ENCODE measurements at regions not wholly inside any gene's neighbourhood (a gene's known extent, or its start where the extent isn't known, plus 50 kb on each side); places are given as distances from the start of the nearest gene placed in this dataset.

DNA sequence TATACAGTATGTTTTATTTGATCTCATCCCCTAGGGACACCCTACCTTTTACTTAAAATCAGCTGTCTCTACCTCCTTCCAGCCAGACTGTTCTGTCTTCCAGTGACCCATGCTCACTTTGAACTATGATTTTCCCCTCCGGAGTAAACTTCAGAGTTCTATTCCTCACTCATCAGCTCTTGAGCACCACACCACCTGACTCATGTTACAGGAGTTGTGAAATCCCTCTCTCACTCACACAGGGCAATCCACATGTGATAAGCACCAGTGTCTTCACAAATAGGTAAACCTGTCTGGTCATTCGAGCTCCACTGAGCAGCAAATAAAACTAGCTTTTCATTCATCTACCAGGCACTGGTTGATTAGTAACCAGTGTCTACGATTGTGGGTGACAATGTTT is 177.3 kb upstream of the BMP4 start:
- Histone ChIP-seq H3K4me3 (ENCODE audit: low read depth, low read length) (no peak overlapping the region), H3K27ac (ENCODE audit: insufficient read depth, low read length, poor library complexity, severe bottlenecking) (no peak overlapping the region), H3K9me3 (ENCODE audit: control insufficient read depth in 2 of 2, low read length in 2 of 2) (no peaks in the 10 kb centered on the region), H3K27me3 (ENCODE audit: control insufficient read depth, insufficient read depth, low read length) (no peaks in the 10 kb centered on the region), H3K4me1 (ENCODE audit: control insufficient read depth, insufficient read depth, low read length, poor library complexity, severe bottlenecking) (no peaks in the 10 kb centered on the region), H3K36me3 (ENCODE audit: control insufficient read depth, insufficient read depth, low read length) (no peaks in the 10 kb centered on the region)
- Mint-ChIP-seq H3K27me3 (peaks cover 11% of the 10 kb centered on the region), H3K9me3 (peaks cover 0 to 7% (median 2%) of the 10 kb centered on the region in 7 donors), H3K36me3 (no peaks in the 10 kb centered on the region), H3K27ac (no peak overlapping the region), H3K4me3 (no peak overlapping the region), H3K4me1 (no peaks in the 10 kb centered on the region)
- DNase-seq (no peak), ATAC-seq (ENCODE audit: low read depth in 2 of 2) (no peak)

DNA sequence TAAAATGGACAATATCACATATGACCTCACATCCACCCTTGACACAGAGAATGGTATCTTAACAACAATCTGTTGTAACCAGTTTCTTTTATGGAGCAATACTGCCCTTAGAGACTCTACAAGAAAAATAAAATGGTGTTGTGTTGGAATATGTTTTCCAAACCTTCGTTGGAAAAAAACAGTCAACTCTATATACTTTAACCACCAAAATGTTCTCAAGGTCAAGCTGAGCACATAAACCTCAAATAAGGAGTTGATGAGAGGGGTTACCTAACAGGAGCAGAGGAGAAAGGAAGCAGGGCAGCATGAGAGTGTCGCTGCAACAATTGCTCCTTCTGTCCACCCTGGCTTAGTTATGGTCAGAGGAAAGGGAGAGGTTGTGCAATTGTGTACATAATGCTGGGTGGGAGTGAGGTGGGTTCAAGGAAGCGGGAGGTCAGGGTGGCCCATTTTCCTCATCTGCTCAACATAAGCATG is 179.2 kb upstream of the BMP4 start:
- H3K4me3 Mint-ChIP-seq: no peak overlapping the region
- DNase-seq: no peak
- no peak for ATAC-seq (ENCODE audit: low read depth in 2 of 2)
- peaks cover 0 to 3% (median 0%) of the 10 kb centered on the region in 7 donors for H3K9me3 Mint-ChIP-seq
- peaks cover 9% of the 10 kb centered on the region for H3K27me3 Mint-ChIP-seq
- Histone ChIP-seq H3K36me3 (ENCODE audit: control insufficient read depth, insufficient read depth, low read length) (no peaks in the 10 kb centered on the region), H3K4me1 (ENCODE audit: control insufficient read depth, insufficient read depth, low read length, poor library complexity, severe bottlenecking) (no peaks in the 10 kb centered on the region), H3K4me3 (ENCODE audit: low read depth, low read length) (no peak overlapping the region), H3K27ac (ENCODE audit: insufficient read depth, low read length, poor library complexity, severe bottlenecking) (no peak overlapping the region), H3K9me3 (ENCODE audit: control insufficient read depth in 2 of 2, low read length in 2 of 2) (no peaks in the 10 kb centered on the region), H3K27me3 (ENCODE audit: control insufficient read depth, insufficient read depth, low read length) (no peaks in the 10 kb centered on the region)
- H3K27ac Mint-ChIP-seq: no peak overlapping the region
- no peaks in the 10 kb centered on the region for H3K36me3 Mint-ChIP-seq
- no peaks in the 10 kb centered on the region for H3K4me1 Mint-ChIP-seq

DNA sequence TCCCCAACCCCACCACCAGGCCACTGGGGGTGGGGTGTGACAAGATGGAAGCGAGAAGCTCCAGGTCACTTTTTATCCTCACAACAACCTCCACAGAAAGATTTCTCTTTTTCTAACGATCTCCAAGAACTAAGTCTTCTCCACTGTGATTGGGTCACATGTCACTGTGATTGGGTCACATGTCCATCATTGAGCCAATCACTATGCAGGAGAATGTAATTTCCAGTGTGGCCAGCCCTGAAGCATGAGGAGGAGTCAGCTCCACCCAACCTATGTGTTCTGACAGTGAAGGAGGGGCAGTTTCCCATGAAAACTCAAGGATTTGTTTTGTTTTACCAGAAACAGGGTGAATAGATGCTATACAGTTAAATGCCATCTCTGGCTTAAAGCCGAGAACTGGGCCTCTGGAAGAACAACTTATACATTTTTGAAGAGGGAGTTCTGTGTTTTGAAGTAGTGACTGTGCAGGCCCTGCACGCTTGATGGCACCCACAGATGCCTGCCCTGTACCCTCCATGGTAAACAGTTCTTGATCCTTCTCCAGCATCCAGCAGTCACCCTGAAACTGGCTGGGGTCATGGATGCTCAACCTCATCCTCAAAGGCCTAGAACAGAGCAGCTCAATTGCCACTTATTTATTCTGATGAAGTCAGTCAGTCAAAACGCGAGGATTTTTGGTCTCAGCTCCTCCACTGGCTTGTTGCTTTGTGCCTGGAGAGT is 180.4 kb upstream of the BMP4 start:
- H3K9me3 Mint-ChIP-seq: peaks cover 0 to 5% (median 0%) of the 10 kb centered on the region in 7 donors
- no peaks in the 10 kb centered on the region for H3K27me3 ChIP-seq (ENCODE audit: control insufficient read depth, insufficient read depth, low read length)
- H3K9me3 ChIP-seq (ENCODE audit: control insufficient read depth in 2 of 2, low read length in 2 of 2): no peaks in the 10 kb centered on the region
- H3K27ac ChIP-seq (ENCODE audit: insufficient read depth, low read length, poor library complexity, severe bottlenecking): no peak overlapping the region
- H3K4me1 ChIP-seq (ENCODE audit: control insufficient read depth, insufficient read depth, low read length, poor library complexity, severe bottlenecking): no peaks in the 10 kb centered on the region
- peaks cover 7% of the 10 kb centered on the region for H3K27me3 Mint-ChIP-seq
- no peaks in the 10 kb centered on the region for H3K4me1 Mint-ChIP-seq
- ATAC-seq (ENCODE audit: low read depth in 2 of 2) (no peak), DNase-seq (no peak)
- no peak overlapping the region for H3K4me3 Mint-ChIP-seq
- H3K27ac Mint-ChIP-seq: no peak overlapping the region
- no peaks in the 10 kb centered on the region for H3K36me3 Mint-ChIP-seq
- H3K4me3 ChIP-seq (ENCODE audit: low read depth, low read length): no peak overlapping the region
- no peaks in the 10 kb centered on the region for H3K36me3 ChIP-seq (ENCODE audit: control insufficient read depth, insufficient read depth, low read length)

DNA sequence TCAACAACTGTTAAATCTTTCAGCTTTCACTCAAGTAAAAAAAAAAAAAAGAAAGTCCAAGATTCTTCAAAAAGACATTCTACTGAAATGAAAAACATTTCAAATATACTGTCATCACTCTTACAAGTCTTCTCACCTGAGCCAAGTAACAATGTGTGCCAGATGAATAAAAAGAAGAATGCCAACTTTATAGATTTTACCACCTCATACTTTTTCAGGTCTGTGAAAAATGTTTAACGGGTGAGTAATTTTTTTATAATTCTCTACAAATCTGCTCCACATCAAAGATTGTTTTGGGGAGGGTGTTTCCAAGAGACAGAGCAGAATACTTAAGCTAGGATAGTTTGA is 181.0 kb upstream of the BMP4 start:
- Mint-ChIP-seq H3K27me3 (peaks cover 11% of the 10 kb centered on the region), H3K4me3 (no peak overlapping the region), H3K9me3 (peaks cover 0 to 5% (median 2%) of the 10 kb centered on the region in 7 donors), H3K4me1 (no peaks in the 10 kb centered on the region), H3K27ac (no peak overlapping the region), H3K36me3 (no peaks in the 10 kb centered on the region)
- no peak overlapping the region for H3K27ac ChIP-seq (ENCODE audit: insufficient read depth, low read length, poor library complexity, severe bottlenecking)
- no peaks in the 10 kb centered on the region for H3K4me1 ChIP-seq (ENCODE audit: control insufficient read depth, insufficient read depth, low read length, poor library complexity, severe bottlenecking)
- no peak overlapping the region for H3K4me3 ChIP-seq (ENCODE audit: low read depth, low read length)
- no peak for ATAC-seq (ENCODE audit: low read depth in 2 of 2)
- H3K27me3 ChIP-seq (ENCODE audit: control insufficient read depth, insufficient read depth, low read length): no peaks in the 10 kb centered on the region
- no peaks in the 10 kb centered on the region for H3K36me3 ChIP-seq (ENCODE audit: control insufficient read depth, insufficient read depth, low read length)
- H3K9me3 ChIP-seq (ENCODE audit: control insufficient read depth in 2 of 2, low read length in 2 of 2): no peaks in the 10 kb centered on the region
- no peak for DNase-seq

DNA sequence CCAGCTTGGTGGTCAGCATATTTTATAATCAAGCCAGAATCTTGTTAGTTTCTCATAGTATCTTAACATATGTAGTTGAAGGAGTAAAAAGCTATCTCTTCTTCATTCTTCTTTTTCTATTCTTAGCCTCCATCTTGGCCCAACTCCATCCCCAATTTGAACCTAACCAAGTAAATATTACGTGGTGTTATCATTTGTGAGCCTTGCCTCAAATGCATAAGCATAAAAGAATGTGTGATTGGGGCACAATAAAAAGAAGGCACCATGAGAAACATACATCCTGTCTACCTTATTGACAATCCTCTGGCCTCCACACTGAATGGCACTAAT is 181.4 kb upstream of the BMP4 start:
- Histone ChIP-seq H3K36me3 (ENCODE audit: control insufficient read depth, insufficient read depth, low read length) (no peaks in the 10 kb centered on the region), H3K27me3 (ENCODE audit: control insufficient read depth, insufficient read depth, low read length) (no peaks in the 10 kb centered on the region), H3K27ac (ENCODE audit: insufficient read depth, low read length, poor library complexity, severe bottlenecking) (no peak overlapping the region), H3K4me3 (ENCODE audit: low read depth, low read length) (no peak overlapping the region), H3K4me1 (ENCODE audit: control insufficient read depth, insufficient read depth, low read length, poor library complexity, severe bottlenecking) (no peaks in the 10 kb centered on the region), H3K9me3 (ENCODE audit: control insufficient read depth in 2 of 2, low read length in 2 of 2) (no peaks in the 10 kb centered on the region)
- Mint-ChIP-seq H3K27ac (no peak overlapping the region), H3K4me1 (no peaks in the 10 kb centered on the region), H3K27me3 (peaks cover 11% of the 10 kb centered on the region), H3K36me3 (no peaks in the 10 kb centered on the region), H3K4me3 (no peak overlapping the region), H3K9me3 (peaks cover 0 to 5% (median 0%) of the 10 kb centered on the region in 7 donors)
- DNase-seq: no peak
- no peak for ATAC-seq (ENCODE audit: low read depth in 2 of 2)

DNA sequence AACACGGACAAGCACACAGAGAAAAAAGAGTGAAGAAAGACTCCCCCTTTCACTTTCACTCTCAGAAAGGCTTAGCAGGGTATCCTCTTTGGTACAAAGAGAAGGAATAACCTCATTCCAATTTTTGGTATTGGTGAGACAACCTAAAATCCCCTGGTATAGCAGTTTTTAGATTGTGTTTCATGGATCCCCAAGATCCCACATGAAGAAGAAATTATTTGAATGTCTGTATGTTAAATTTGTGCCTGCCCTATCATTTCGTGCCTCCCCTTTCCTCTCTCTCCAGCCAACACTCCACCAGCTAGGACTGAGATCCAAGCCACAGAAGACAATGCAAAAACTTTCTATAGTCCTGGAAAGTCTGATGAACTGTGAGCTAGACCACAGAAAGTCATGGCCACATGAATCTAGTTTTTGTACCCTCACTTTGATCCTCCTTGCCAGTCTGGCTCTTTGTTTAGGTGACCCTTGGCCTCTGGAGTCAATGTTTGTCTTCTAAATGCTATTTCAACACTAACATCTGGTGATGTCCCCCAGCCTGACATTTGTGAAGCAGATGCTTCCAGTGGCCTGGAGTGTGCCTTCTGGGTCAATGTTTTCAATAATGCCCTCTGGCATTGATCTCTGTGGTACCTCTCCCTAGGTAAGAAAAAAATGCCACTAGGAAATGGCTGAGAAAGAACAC is 181.9 kb upstream of the BMP4 start:
- ATAC-seq (ENCODE audit: low read depth in 2 of 2): no peak

DNA sequence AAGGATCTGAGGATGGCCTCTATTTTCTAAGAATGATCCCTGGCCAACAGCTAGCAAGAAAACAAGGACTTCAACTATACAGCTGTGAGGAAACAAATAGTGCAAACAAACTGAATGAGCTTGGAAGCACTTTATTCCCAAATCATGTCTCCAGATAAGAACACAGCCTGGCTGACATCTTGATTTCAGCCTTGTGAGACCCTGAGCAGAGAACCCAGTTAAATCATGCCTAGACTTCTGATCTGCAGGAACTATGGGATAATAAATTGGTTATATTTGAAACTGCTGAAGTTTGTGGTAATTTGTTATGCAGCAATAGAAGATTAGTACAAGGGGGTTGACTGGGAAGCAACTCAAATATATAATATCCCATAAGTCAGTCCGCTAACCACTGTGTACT is 183.9 kb upstream of the BMP4 start:
- no peaks in the 10 kb centered on the region for H3K4me1 ChIP-seq (ENCODE audit: control insufficient read depth, insufficient read depth, low read length, poor library complexity, severe bottlenecking)
- H3K27ac ChIP-seq (ENCODE audit: insufficient read depth, low read length, poor library complexity, severe bottlenecking): no peak overlapping the region
- no peaks in the 10 kb centered on the region for H3K36me3 Mint-ChIP-seq
- no peaks in the 10 kb centered on the region for H3K4me1 Mint-ChIP-seq
- peaks cover 4% of the 10 kb centered on the region for H3K27me3 ChIP-seq (ENCODE audit: control insufficient read depth, insufficient read depth, low read length)
- H3K36me3 ChIP-seq (ENCODE audit: control insufficient read depth, insufficient read depth, low read length): no peaks in the 10 kb centered on the region
- H3K27me3 Mint-ChIP-seq: peaks cover 11% of the 10 kb centered on the region
- ATAC-seq (ENCODE audit: low read depth in 2 of 2): no peak
- H3K9me3 Mint-ChIP-seq: peaks cover 0 to 6% (median 3%) of the 10 kb centered on the region in 7 donors
- no peak overlapping the region for H3K27ac Mint-ChIP-seq
- no peaks in the 10 kb centered on the region for H3K9me3 ChIP-seq (ENCODE audit: control insufficient read depth in 2 of 2, low read length in 2 of 2)
- no peak overlapping the region for H3K4me3 Mint-ChIP-seq
- no peak overlapping the region for H3K4me3 ChIP-seq (ENCODE audit: low read depth, low read length)
- DNase-seq: no peak

More for the DNA sequence above, 181.9 kb upstream of the BMP4 start:
- H3K27ac Mint-ChIP-seq: no peak overlapping the region
- H3K27ac ChIP-seq (ENCODE audit: insufficient read depth, low read length, poor library complexity, severe bottlenecking): no peak overlapping the region
- H3K9me3 ChIP-seq (ENCODE audit: control insufficient read depth in 2 of 2, low read length in 2 of 2): no peaks in the 10 kb centered on the region
- no peaks in the 10 kb centered on the region for H3K4me1 Mint-ChIP-seq
- H3K27me3 ChIP-seq (ENCODE audit: control insufficient read depth, insufficient read depth, low read length): peaks cover 3% of the 10 kb centered on the region
- H3K4me3 ChIP-seq (ENCODE audit: low read depth, low read length): no peak overlapping the region
- peaks cover 15% of the 10 kb centered on the region for H3K27me3 Mint-ChIP-seq
- H3K4me3 Mint-ChIP-seq: no peak overlapping the region
- H3K9me3 Mint-ChIP-seq: peaks cover 0 to 5% (median 3%) of the 10 kb centered on the region in 7 donors
- DNase-seq: no peak
- no peaks in the 10 kb centered on the region for H3K36me3 ChIP-seq (ENCODE audit: control insufficient read depth, insufficient read depth, low read length)
- H3K36me3 Mint-ChIP-seq: no peaks in the 10 kb centered on the region
- H3K4me1 ChIP-seq (ENCODE audit: control insufficient read depth, insufficient read depth, low read length, poor library complexity, severe bottlenecking): no peaks in the 10 kb centered on the region

DNA sequence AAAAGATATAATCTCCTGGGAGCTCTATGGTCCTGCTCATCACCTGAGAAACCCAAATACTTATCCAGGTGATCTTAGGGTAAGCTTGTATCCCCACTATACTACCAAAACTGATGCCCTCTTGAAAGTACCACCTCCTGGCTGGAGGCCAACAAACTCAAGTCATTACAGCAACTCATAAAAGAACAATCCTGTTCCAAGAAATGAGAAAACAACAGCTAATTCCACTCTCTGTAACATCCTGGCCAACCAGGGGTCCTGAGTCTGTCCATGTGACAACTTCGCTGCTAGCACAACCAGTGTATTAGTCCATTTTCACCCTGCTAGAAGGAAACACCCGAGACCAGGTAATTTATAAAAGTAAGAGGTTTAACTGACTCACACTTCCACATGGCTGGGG is 190.0 kb upstream of the BMP4 start:
- no peak overlapping the region for H3K4me3 Mint-ChIP-seq
- no peak overlapping the region for H3K27ac ChIP-seq (ENCODE audit: insufficient read depth, low read length, poor library complexity, severe bottlenecking)

More for the DNA sequence above, 190.0 kb upstream of the BMP4 start:
- no peaks in the 10 kb centered on the region for H3K4me1 Mint-ChIP-seq
- DNase-seq (no peak), ATAC-seq (ENCODE audit: low read depth in 2 of 2) (no peak)
- Histone ChIP-seq H3K4me3 (ENCODE audit: low read depth, low read length) (no peak overlapping the region), H3K4me1 (ENCODE audit: control insufficient read depth, insufficient read depth, low read length, poor library complexity, severe bottlenecking) (no peaks in the 10 kb centered on the region), H3K27me3 (ENCODE audit: control insufficient read depth, insufficient read depth, low read length) (peaks cover 4% of the 10 kb centered on the region), H3K9me3 (ENCODE audit: control insufficient read depth in 2 of 2, low read length in 2 of 2) (no peaks in the 10 kb centered on the region), H3K36me3 (ENCODE audit: control insufficient read depth, insufficient read depth, low read length) (no peaks in the 10 kb centered on the region)
- H3K9me3 Mint-ChIP-seq: peaks cover 2 to 26% (median 7%) of the 10 kb centered on the region in 7 donors
- H3K36me3 Mint-ChIP-seq: no peaks in the 10 kb centered on the region
- H3K27me3 Mint-ChIP-seq: peaks cover 20% of the 10 kb centered on the region
- no peak overlapping the region for H3K27ac Mint-ChIP-seq
